PC-3 (cell line): ENCODE measurements at regions not wholly inside any gene's neighbourhood (a gene's known extent, or its start where the extent isn't known, plus 50 kb on each side); places are given as distances from the start of the nearest gene placed in this dataset.

Source experiments
- CTCF ChIP-seq: fragments of 300-600 bp; sonication (generic); conservative IDR thresholded peaks from 2 replicates; pipeline ENCODE4 v1.5.1; 2017; ENCODE audit warnings: antibody characterized with exemption, low read depth, mild to moderate bottlenecking, low read length
- EZH2 ChIP-seq: fragments of 300-600 bp; sonication (generic); IDR thresholded peaks from one replicate; pipeline ENCODE4 v1.6.1; 2017; ENCODE audit warnings: antibody characterized with exemption, mild to moderate bottlenecking, low read length; ENCODE audit not compliant: unreplicated experiment
- EZH2phosphoT487 ChIP-seq: fragments of 300-600 bp; sonication (generic); IDR thresholded peaks from 2 replicates; pipeline ENCODE4 v1.6.1; 2018; ENCODE audit warnings: mild to moderate bottlenecking, antibody characterized with exemption, low read length, borderline replicate concordance

- TF ChIP-seq EZH2, result no peak
- no peak for TF ChIP-seq CTCF
- TF ChIP-seq EZH2phosphoT487, result no peak
These were observed 830.4 kb downstream of the DCDC2C start for GRCh38 chr2:4533806-4534205.
